ENCODE measurements at regions not wholly inside any gene's neighbourhood (a gene's known extent, or its start where the extent isn't known, plus 50 kb on each side); places are given as distances from the start of the nearest gene placed in this dataset.

GRCh38 chr2:129009555-129010146, 691.0 kb upstream of the HS6ST1 start:
- DNase-seq (ENCODE audit: low read depth) = no peak
- TF ChIP-seq, protein P1, sequence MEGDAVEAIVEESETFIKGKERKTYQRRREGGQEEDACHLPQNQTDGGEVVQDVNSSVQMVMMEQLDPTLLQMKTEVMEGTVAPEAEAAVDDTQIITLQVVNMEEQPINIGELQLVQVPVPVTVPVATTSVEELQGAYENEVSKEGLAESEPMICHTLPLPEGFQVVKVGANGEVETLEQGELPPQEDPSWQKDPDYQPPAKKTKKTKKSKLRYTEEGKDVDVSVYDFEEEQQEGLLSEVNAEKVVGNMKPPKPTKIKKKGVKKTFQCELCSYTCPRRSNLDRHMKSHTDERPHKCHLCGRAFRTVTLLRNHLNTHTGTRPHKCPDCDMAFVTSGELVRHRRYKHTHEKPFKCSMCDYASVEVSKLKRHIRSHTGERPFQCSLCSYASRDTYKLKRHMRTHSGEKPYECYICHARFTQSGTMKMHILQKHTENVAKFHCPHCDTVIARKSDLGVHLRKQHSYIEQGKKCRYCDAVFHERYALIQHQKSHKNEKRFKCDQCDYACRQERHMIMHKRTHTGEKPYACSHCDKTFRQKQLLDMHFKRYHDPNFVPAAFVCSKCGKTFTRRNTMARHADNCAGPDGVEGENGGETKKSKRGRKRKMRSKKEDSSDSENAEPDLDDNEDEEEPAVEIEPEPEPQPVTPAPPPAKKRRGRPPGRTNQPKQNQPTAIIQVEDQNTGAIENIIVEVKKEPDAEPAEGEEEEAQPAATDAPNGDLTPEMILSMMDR (IDR thresholded peaks at IDR 0.05; ENCODE audit: insufficient read depth, low read length) = no peak
- no peak overlapping the region for H3K4me3 ChIP-seq (ENCODE audit: low read depth, low read length)

GRCh38 chr2:129010262-129010661, 691.6 kb upstream of the HS6ST1 start:
- TF ChIP-seq, protein P1 (IDR thresholded peaks at IDR 0.05; ENCODE audit: insufficient read depth, low read length) = no peak
- H3K4me3 ChIP-seq (ENCODE audit: low read depth, low read length) = no peak overlapping the region
- no peak for DNase-seq (ENCODE audit: low read depth)

DNA sequence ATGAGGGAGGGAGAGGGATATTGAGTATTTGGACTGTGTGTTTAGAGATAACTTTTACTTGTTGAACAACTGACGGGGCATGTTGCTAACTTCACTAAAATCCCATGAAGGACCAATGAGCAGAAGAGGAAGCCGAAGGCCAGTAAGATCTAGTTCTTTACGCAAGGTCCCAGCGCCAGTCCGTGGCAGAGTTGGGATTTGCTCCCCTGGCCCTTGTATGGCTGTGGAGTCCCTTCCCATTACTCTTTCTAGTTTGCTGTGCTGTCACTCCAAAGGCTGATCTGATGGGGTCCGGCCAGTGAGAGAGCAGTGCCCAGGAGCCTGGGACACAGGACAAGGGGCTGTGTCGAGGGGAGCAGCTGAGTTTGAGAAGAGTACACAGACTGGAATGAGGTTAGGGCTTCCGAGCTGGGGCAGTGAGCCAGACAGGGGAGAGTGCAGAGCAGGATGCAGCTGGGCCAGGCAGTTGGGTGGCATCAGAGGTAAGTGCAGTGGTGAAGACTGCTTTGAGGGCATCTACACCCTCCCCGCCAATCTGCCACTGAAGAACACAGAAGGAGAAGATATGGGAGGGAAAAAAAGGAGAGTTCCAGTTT, 692.9 kb upstream of the HS6ST1 start:
- TF ChIP-seq, protein P1 (IDR thresholded peaks at IDR 0.05; ENCODE audit: insufficient read depth, low read length) = no peak
- H3K4me3 ChIP-seq (ENCODE audit: low read depth, low read length) = no peak overlapping the region
- no peak for DNase-seq (ENCODE audit: low read depth)

GRCh38 chr2:129014432-129014831, 695.8 kb upstream of the HS6ST1 start:
- H3K4me3 ChIP-seq (ENCODE audit: low read depth, low read length) = no peak overlapping the region
- no peak for DNase-seq (ENCODE audit: low read depth)
- TF ChIP-seq, protein P1 (IDR thresholded peaks at IDR 0.05; ENCODE audit: insufficient read depth, low read length) = no peak

- H3K4me3 ChIP-seq (ENCODE audit: low read depth, low read length) = no peak overlapping the region
- TF ChIP-seq, protein P1 (IDR thresholded peaks at IDR 0.05; ENCODE audit: insufficient read depth, low read length) = no peak
- DNase-seq (ENCODE audit: low read depth) = no peak
Measured at GRCh38 chr2:129015397-129016285, 697.0 kb upstream of the HS6ST1 start.

DNA sequence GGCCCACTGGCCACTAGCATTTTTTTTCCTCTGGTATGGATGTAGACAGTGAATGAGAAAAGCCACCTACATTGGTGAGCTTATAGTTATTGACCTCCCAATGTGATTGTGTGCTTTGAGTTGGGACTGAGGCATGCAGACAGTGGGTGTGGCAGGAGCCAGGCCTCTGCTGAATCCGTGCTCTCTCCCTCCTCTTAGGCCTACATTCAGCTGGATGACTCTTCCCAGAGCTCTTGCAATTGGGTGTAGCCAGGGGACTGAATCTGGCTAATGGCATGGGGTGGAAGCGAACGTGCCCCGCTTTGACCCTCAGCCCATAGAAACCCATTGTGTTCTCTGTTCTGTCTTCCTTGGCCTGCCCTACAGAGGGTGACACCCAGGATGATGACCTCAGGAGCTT, 698.3 kb upstream of the HS6ST1 start:
- H3K4me3 ChIP-seq (ENCODE audit: low read depth, low read length) = no peak overlapping the region
- TF ChIP-seq, protein P1 (IDR thresholded peaks at IDR 0.05; ENCODE audit: insufficient read depth, low read length) = no peak
- no peak for DNase-seq (ENCODE audit: low read depth)

All from fibroblast of the aortic adventitia (primary cell).